ENCODE measurements at regions not wholly inside any gene's neighbourhood (a gene's known extent, or its start where the extent isn't known, plus 50 kb on each side); places are given as distances from the start of the nearest gene placed in this dataset. TPM values are rescaled to one million over a fixed set of nuclear protein-coding genes. Genes with fewer than 3 reads are reported as not detected.
"Not testable (repeated sequence)": the region's sequence is repeated elsewhere in the genome, so short reads cannot be mapped to it uniquely, and the experiment has no call there.

DNA sequence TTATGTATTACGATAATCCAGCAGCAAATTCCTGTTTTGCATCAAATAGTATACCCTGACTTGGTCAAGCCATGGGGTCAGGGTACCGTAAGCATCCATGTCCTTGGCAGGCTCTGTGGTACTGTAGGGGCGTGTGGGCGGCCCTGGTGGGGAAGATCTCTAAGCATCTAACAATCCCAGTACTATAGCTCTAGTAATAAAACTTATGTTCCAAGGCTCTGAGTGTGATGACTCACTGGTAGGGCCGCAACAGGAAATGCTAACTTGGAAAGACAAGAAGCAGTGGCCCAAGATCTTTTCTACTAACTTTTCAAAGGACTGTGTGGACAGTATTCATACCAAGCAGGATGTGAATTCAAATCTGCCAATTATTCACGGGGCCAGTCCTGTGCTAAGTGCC is 63.8 kb downstream of the CLEC18A start:
- peak; percentile 72 for DNase-seq (ENCODE audit: low read depth)

GRCh38 chr16:70016751-70017150 is 65.6 kb downstream of the CLEC18A start:
- DNase-seq (ENCODE audit: low read depth) = not testable (repeated sequence)

DNA sequence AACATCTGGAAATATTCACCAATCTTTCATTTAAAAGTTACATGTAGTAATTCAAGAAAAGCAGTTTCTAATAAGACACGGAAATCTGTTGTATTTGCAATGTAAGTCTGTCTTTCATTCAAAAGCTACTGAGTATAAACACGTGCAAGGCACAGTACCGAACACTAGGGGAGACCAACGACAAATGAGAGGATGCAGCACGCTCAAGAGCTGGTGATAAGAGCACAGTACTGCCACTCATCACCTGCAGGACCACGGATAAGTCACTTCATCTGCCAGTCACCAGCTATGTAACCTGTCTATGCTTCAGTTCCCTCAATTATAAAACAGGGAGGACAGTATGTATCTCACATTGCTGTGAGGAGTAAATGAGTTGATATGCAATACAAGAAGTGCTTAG is 67.1 kb downstream of the CLEC18A start:
- peak; percentile 13 for DNase-seq (ENCODE audit: low read depth)

DNA sequence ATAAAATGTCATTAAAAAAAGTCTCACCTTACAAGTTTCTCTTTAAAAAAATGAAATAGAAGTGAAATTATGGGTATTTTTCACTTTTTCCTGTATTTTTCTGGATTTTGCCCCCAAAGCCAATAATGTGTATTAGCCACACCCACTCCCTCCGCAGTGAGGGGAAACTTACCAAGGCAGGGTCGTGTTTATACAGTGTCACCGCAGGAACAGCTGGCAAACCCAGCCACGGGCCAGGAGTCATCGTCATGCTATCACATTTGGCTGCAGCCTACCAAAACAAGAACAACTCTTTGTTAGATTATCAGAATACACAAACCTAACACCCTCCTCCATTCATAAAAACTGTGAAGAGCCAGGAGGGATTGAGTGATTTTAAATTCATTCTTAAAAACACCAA is 72.1 kb downstream of the CLEC18A start:
- not testable (repeated sequence) for DNase-seq (ENCODE audit: low read depth)

- DNase-seq (ENCODE audit: low read depth) = not testable (repeated sequence)
These were observed 72.8 kb downstream of the CLEC18A start for GRCh38 chr16:70023956-70024355.

DNA sequence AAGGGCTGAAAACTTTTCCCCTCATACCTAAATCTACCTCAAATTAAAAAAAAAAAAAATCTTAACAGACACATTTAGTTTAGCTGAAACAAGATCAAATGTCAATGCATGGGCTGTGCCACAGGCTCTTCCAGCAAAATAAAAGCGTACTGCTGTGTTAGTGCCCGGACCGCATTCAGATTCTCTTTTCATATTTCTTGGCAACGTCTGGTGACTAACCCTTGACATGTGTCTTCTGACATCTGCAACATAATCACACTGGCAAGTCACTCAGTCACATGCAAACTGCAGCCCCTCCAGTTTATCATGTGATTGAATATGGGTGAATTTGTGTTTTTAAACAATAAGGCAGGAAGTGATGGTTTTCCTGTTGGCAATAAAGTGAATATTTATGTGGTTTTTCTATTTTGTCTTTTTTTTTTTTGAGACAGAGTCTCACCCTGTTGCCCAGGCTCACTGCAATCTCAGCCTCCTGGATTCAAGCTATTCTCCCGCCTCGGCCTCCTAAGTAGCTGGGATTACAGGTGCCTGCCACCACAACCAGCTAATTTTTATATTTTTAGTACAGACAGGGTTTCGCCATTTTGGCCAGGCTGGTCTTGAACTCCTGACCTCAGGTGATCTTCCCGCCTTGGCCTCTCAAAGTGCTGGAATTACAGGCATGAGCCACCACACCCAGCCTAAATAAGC is 75.2 kb downstream of the CLEC18A start:
- peak; percentile 79 for DNase-seq (ENCODE audit: low read depth)

DNA sequence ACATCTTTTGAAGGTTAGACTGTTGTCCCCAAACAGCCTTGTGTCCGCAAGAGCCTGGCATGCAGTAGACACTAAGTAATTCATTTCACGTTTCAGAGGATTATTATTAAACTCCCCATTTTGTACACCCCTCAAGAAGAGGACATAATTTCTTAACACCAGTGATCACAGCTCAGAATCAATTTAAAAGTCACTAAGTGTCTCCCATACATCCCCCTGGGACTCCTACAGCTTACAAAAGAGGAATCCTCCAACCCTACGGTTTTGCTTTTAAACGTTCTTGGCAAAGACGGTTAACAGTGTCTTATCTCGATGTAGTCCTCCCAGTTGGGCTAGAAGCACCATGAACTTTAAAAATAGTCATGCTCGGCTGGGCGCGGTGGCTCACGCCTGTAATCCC is 81.2 kb upstream of the PDPR start:
- DNase-seq (ENCODE audit: low read depth) = not testable (repeated sequence)

DNA sequence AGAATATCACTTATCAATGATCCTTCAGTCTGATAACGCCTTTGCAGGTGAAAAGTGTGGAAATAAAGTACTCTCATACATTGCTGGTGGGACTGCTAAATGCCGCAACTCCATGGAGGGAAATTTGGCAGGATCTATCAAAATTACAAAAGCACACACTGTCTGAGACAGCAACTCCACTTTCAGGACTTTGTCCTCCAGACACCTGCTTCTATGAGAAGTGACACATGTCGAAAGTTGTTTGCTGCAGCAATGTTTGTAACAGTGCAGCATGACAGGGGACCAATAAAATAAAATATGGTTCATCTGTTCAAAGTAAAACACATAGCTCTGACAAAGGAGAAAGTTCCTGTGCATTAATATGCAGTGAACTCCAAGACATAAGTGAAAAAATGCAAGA is 76.2 kb upstream of the PDPR start:
- DNase-seq (ENCODE audit: low read depth) = not testable (repeated sequence)

- DNase-seq (ENCODE audit: low read depth) = not testable (repeated sequence)
These were observed 73.6 kb upstream of the PDPR start for GRCh38 chr16:70040554-70040953.

- not testable (repeated sequence) for DNase-seq (ENCODE audit: low read depth)
These were observed 70.5 kb upstream of the PDPR start for GRCh38 chr16:70043538-70044067.

GRCh38 chr16:70046560-70046959 is 67.6 kb upstream of the PDPR start:
- not testable (repeated sequence) for DNase-seq (ENCODE audit: low read depth)

- DNase-seq (ENCODE audit: low read depth) = not testable (repeated sequence)
These were observed 66.0 kb upstream of the PDPR start for GRCh38 chr16:70048083-70048482.

DNA sequence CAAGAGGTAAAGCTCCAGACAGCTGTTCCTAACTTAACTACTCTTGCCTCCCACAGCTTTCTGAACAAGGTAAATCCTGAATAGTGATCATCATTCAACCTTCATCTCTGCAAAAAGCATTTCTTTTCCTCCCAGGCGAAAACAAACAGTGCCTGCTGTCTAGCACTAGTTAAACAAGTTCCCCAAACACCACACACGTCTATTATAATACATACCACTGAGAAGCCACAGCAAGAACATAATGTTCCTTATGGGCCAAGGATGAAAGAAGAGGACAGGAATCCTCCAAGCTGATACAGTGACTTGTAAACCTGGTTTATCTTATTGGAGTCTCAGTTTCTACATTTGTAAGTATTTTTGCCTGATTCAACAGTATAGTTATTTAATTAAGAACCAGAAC is 56.1 kb upstream of the PDPR start:
- not testable (repeated sequence) for DNase-seq (ENCODE audit: low read depth)

DNA sequence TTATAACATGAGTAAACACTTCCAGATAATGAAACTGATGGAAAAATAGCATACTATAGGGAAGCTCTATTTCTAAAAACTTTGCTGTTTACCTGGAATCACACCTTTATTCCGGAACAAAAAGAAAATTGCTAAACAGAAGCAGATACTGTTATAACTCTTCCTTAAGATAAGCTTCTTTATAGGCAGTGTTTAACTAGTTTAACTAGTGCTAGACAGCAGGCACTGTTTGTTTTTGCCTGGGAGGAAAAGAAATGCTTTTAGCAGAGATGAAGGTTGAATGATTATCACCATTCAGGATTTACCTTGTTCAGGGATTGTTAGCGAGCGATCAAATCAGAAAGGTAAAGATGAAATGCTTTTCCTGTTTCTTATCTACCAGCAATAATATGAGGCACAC is 54.7 kb upstream of the PDPR start:
- DNase-seq (ENCODE audit: low read depth) = not testable (repeated sequence)

GRCh38 chr16:70060521-70061027 is 53.6 kb upstream of the PDPR start:
- DNase-seq (ENCODE audit: low read depth) = not testable (repeated sequence)

DNA sequence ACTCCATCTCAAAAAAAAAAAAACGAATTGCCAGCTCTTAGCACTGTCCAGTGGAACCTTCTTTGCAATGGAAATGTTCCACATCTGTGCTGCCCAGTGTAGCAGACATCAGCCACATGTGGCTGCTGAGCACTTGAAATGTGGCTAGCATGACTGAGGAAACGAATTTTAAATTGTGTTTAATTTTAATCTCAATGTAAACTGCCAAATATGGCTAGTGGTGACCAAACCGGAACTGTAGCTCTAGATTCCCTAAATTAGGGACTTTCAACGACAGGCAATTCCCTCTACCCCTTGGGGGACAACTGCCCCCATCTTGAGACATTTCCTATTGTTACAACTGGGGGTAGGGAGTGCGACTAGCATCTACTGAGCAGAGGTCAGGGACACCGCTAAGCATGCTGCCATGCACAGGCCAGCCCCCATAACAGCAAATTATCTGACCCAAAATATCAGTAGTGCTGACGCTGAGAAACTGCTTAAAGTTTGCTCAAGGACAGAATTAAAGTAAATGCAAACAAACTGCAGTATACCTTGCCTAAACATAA is 52.4 kb upstream of the PDPR start:
- DNase-seq (ENCODE audit: low read depth) = not testable (repeated sequence)

- DNase-seq (ENCODE audit: low read depth) = not testable (repeated sequence)
These were observed 51.2 kb upstream of the PDPR start for GRCh38 chr16:70062947-70063346.

Small RNA genes lying in the stretch of these regions (small RNA-seq; reads per million reads assigned to genes)
- not detected for gene MIR1972-2

Measured in HT1080 (cell line).